GM21528 (cell line): ENCODE measurements at regions not wholly inside any gene's neighbourhood (a gene's known extent, or its start where the extent isn't known, plus 50 kb on each side); places are given as distances from the start of the nearest gene placed in this dataset.

Experiments used
- ATAC-seq: cut with Tn5 transposase; IDR thresholded peaks from one replicate; pipeline ENCODE4 v1.9.1; 2021; ENCODE audit warnings: mild to moderate bottlenecking, moderate library complexity; ENCODE audit not compliant: unreplicated experiment, low FRiP score

DNA sequence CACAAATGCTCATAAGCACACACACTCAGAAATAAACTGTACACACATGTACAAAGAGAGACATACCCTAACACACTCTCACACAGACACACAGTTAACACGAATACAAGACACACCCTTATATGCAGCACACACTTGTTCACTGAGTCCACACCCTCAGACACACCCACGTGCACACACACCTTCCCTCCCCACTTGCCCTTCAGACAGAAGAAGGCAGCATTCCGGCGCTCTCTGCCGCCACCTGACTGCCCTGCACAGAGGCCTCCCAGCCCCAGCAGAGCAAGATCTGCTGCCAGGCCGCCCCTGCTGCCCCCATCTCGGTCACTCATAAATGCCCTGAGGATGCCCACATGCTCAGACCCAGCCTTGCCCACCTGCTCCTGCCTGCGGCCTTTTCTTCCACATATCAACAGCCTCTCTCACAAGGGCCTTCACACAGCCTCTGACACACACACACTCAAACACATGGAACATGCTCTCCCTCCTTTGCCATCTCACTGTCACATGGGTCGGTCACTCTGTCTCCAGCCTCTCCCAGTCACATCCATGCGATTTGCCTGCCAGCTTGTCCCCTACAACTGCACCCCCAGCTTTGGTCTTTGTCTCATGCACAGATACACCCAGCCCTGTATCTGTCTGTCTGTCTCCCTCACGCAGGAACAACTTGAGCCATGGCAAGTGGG lies 71.1 kb downstream of the EPHB3 start:
- no peak for ATAC-seq
